Psoas muscle (tissue), 7 donors: ENCODE measurements at regions not wholly inside any gene's neighbourhood (a gene's known extent, or its start where the extent isn't known, plus 50 kb on each side); places are given as distances from the start of the nearest gene placed in this dataset.
"Not testable (repeated sequence)": the region's sequence is repeated elsewhere in the genome, so short reads cannot be mapped to it uniquely, and the experiment has no call there.

ENCODE experiments used
- ATAC-seq, 4 donors: fragments of 200-7000 bp; cut with Tn5 transposase; one replicate each; pipeline ENCODE4 v1.9.1; 2020; ENCODE audit warnings: moderate library complexity in 3 of 4, mild to moderate bottlenecking in 2 of 4
- DNase-seq, 2 donors: peaks; one replicate each; pipeline ENCODE4 v3.0.0-alpha.2; 2020
- H3K27ac ChIP-seq: fragments of 200-600 bp; one replicate; pipeline ENCODE4 v1.8.0; 2022
- H3K27me3 ChIP-seq, 3 donors: fragments of 200-600 bp in 1 of 3; one replicate each; pipeline versions ENCODE4 v1.6.1 to v1.8.0; 2013 to 2022; ENCODE audit warnings: low read length in 2 of 3, mild to moderate bottlenecking in 2 of 3, moderate library complexity in 1 of 3; ENCODE audit not compliant: insufficient read depth in 3 of 3
- H3K36me3 ChIP-seq, 2 donors: fragments of 200-600 bp in 1 of 2; one replicate each; pipeline versions ENCODE4 v1.6.1 to v1.8.0; 2013 to 2022; ENCODE audit warnings: low read depth in 1 of 2, mild to moderate bottlenecking in 1 of 2, moderate library complexity in 1 of 2; ENCODE audit not compliant: insufficient read depth in 1 of 2
- H3K4me1 ChIP-seq: fragments of 200-600 bp; one replicate; pipeline ENCODE4 v1.8.0; 2022
- H3K4me3 ChIP-seq: fragments of 200-600 bp; one replicate; pipeline ENCODE4 v1.8.0; 2022; ENCODE audit warnings: mild to moderate bottlenecking
- H3K9me3 ChIP-seq: fragments of 200-600 bp; one replicate; pipeline ENCODE4 v1.8.0; 2022
- CTCF ChIP-seq: fragments of 200-600 bp; IDR thresholded peaks from one replicate; pipeline ENCODE4 v1.8.0; 2022; ENCODE audit warnings: antibody characterized with exemption
- WGBS, 3 donors: extraction: QIAGEN DNeasy Blood & Tissue Kit; methylation state at CpG; one replicate each; pipeline versions ENCODE4 v1.1.6 to v1.1.7; 2013; 5-methylcytosine and 5-hydroxymethylcytosine counted together
- intact Hi-C, 2 donors: fragments of 100-400 bp; cut with DNase I; formaldehyde crosslinking; loops; one replicate each; pipeline versions ENCODE4 v1.11.0 to v1.14.2; 2022
- donor health status: healthy with polysubstance abuse.
- donor health status: DM: no; HTN: no; CAD: no; lungs with moderate emphysema.
- donor health status: Bipolar disorder and iron deficiency.
- donor health status: healthy.
- donor health status: DM: yes; HTN: yes; CAD: no.
- donor health status: DM: no; HTN: no; CAD: no.
- donor health status: DM: yes; HTN: yes; CAD: no.

- intact Hi-C loops = not testable (repeated sequence)
- WGBS, 3 donors = 79 to 85% (median 79%) methylated on average over 19 to 24 of the region's 24 CpGs
- peaks cover 0 to 52% (median 13%) of the 10 kb centered on the region in 3 donors for H3K27me3 ChIP-seq
These were observed 94.1 kb upstream of the LRPAP1 start for GRCh38 chr4:3626131-3626884.

GRCh38 chr4:3625286-3625875 lies 93.2 kb upstream of the LRPAP1 start:
- H3K9me3 ChIP-seq, DNase-seq, H3K36me3 ChIP-seq, H3K27ac ChIP-seq, H3K4me3 ChIP-seq, H3K4me1 ChIP-seq, intact Hi-C loops, ATAC-seq: not testable (repeated sequence)
- WGBS, 3 donors = 56 to 61% (median 57%) methylated on average over 8 of the region's 8 CpGs
- peaks cover 0 to 51% (median 13%) of the 10 kb centered on the region in 3 donors for H3K27me3 ChIP-seq

More at GRCh38 chr4:3626131-3626884, 94.1 kb upstream of the LRPAP1 start:
- not testable (repeated sequence) for DNase-seq, H3K9me3 ChIP-seq, ATAC-seq, H3K4me3 ChIP-seq, H3K27ac ChIP-seq, H3K36me3 ChIP-seq, H3K4me1 ChIP-seq

DNA sequence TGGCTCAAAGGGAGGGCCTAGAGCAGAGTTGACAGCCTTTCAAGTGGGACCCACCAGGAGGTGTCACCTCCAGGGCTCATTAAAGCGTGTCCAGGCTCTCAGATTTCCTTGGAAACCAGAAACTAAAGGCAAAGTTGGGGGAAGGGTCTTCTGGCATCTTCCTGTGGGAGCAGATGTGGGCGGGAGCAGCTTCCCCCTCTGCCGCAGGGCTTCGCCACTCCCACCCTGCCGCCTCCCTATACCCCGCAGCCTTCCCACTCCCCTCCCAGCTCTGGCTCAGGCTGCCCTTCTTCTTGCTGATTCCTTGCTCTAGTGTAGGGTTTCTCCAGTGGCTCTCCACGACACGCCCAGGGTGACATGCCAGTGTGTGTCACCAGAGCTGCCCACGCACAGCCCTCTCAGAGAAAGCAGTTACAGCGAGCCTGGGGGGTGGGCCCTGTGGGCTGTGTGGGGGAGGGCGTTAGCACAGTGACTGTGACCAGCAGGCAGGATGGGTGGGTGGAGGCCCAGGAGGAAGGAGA lies 91.6 kb upstream of the LRPAP1 start:
- H3K36me3 ChIP-seq, intact Hi-C loops, H3K4me1 ChIP-seq, H3K9me3 ChIP-seq, ATAC-seq, H3K27ac ChIP-seq, DNase-seq, H3K4me3 ChIP-seq: not testable (repeated sequence)
- peaks cover 0 to 36% (median 6%) of the 10 kb centered on the region in 3 donors for H3K27me3 ChIP-seq
- WGBS, 3 donors = 28 to 31% (median 28%) methylated on average over 11 of the region's 11 CpGs

- Histone ChIP-seq H3K9me3 (no peaks in the 10 kb centered on the region), H3K36me3 (no peaks in the 10 kb centered on the region), H3K4me1 (no peaks in the 10 kb centered on the region), H3K27ac (no peak overlapping the region), H3K4me3 (no peak overlapping the region), H3K27me3 (peaks cover 0 to 35% (median 2%) of the 10 kb centered on the region in 3 donors)
- intact Hi-C loops = no loop called here
- ATAC-seq = no peak
- WGBS, 3 donors = 73 to 75% (median 73%) methylated on average over 7 of the region's 7 CpGs
- no peak for TF ChIP-seq CTCF
- no peak for DNase-seq
These were observed 90.9 kb upstream of the LRPAP1 start for GRCh38 chr4:3623106-3623505.

GRCh38 chr4:3620365-3620764 lies 88.1 kb upstream of the LRPAP1 start:
- H3K4me1 ChIP-seq, intact Hi-C loops, H3K27ac ChIP-seq, H3K9me3 ChIP-seq, H3K36me3 ChIP-seq, H3K4me3 ChIP-seq, ATAC-seq, DNase-seq: not testable (repeated sequence)
- peaks cover 0 to 26% (median under 1%) of the 10 kb centered on the region in 3 donors for H3K27me3 ChIP-seq
- 61 to 65% (median 61%) methylated on average over 6 of the region's 6 CpGs for WGBS, 3 donors

GRCh38 chr4:3619698-3620097 lies 87.5 kb upstream of the LRPAP1 start:
- H3K36me3 ChIP-seq, intact Hi-C loops, H3K4me3 ChIP-seq, ATAC-seq, H3K9me3 ChIP-seq, DNase-seq, H3K4me1 ChIP-seq, H3K27ac ChIP-seq: not testable (repeated sequence)
- WGBS, 3 donors = 83 to 89% (median 85%) methylated on average over 4 of the region's 4 CpGs
- peaks cover 0 to 26% (median 0%) of the 10 kb centered on the region in 3 donors for H3K27me3 ChIP-seq

DNA sequence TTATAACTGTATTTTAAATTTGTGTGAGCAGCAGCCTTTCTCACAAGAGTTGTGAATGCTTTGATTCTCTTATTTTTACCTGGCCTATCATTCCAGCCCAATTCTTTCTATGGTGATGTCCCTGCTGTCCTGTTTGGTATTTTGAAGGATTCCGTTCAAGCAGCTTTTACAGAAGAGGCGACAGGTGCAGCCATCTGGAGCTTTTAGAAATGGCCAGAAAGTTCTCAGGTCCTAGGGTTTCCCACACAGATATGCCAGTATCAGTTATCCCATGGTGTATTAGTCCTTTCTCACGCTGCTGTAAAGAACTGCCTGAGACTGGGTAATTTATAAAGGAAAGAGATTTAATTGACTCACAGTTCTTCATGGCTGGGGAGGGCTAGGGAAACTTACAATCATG lies 86.1 kb upstream of the LRPAP1 start:
- intact Hi-C loops, H3K4me3 ChIP-seq, DNase-seq, H3K4me1 ChIP-seq, H3K9me3 ChIP-seq, H3K27ac ChIP-seq, ATAC-seq, H3K36me3 ChIP-seq: not testable (repeated sequence)
- peaks cover 0 to 22% (median 0%) of the 10 kb centered on the region in 3 donors for H3K27me3 ChIP-seq
- WGBS, 3 donors = 34 to 44% (median 41%) methylated on average over 3 of the region's 3 CpGs
